IPS DF 6.9 (cell line): ENCODE measurements at regions not wholly inside any gene's neighbourhood (a gene's known extent, or its start where the extent isn't known, plus 50 kb on each side); places are given as distances from the start of the nearest gene placed in this dataset.
"Not testable (repeated sequence)": the region's sequence is repeated elsewhere in the genome, so short reads cannot be mapped to it uniquely, and the experiment has no call there.

ENCODE experiments used
- DNase-seq: peaks from one replicate; pipeline ENCODE4 v3.0.0-alpha.2; 2013; ENCODE audit warnings: low read depth, low spot score
- H3K27ac ChIP-seq: one replicate; pipeline ENCODE4 v1.5.1; 2013; ENCODE audit warnings: low read length, control low read depth
- H3K27me3 ChIP-seq: 2 replicates; pipeline ENCODE4 v1.6.1; 2013; ENCODE audit warnings: mild to moderate bottlenecking, low read length; ENCODE audit not compliant: control insufficient read depth, insufficient read depth
- H3K36me3 ChIP-seq: 2 replicates; pipeline ENCODE4 v1.6.1; 2013; ENCODE audit warnings: low read length; ENCODE audit not compliant: control insufficient read depth, insufficient read depth
- H3K4me1 ChIP-seq: 2 replicates; pipeline ENCODE4 v1.6.1; 2013; ENCODE audit warnings: low read length; ENCODE audit not compliant: control insufficient read depth, insufficient read depth
- H3K4me3 ChIP-seq: 2 replicates; pipeline ENCODE4 v1.5.1; 2013; ENCODE audit warnings: mild to moderate bottlenecking, low read length
- H3K9me3 ChIP-seq: 2 replicates; pipeline ENCODE4 v1.6.1; 2013; ENCODE audit warnings: low read length, inconsistent platforms; ENCODE audit not compliant: control insufficient read depth, insufficient read depth
- WGBS: extraction: QIAGEN DNeasy Blood & Tissue Kit; methylation state at CpG from one replicate; pipeline ENCODE4 v1.1.7; 2013; ENCODE audit warnings: mixed read lengths, missing lambda C conversion rate; ENCODE audit not compliant: insufficient read length, insufficient coverage; 5-methylcytosine and 5-hydroxymethylcytosine counted together

DNA sequence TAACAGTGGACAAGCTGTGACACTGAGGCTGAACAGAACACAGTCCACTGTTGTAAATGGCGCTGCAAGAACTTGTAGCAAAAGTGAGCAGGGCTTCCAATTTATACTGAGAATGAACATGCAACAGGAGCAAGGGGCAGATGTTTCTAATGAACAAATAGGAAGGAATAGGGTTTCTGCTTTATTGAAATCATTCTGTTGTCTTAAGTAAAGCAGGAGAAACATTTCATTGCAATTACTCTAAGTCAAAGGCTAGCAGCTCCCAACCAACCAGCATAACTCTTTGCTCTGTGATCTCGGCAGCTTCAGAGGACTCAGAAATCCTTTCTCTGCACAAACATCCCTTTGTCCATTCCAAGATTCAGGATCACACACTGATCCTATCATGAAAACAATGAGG is 236.2 kb upstream of the PRSS58 start:
- H3K27me3 ChIP-seq, result no peaks in the 10 kb centered on the region
- no CpG with 5 or more reads among the region's 2 CpGs for WGBS
- H3K4me1 ChIP-seq, result no peaks in the 10 kb centered on the region
- no peaks in the 10 kb centered on the region for H3K36me3 ChIP-seq
- H3K4me3 ChIP-seq, result no peak overlapping the region
- no peak for DNase-seq
- no peak overlapping the region for H3K27ac ChIP-seq
- H3K9me3 ChIP-seq, result no peaks in the 10 kb centered on the region

DNA sequence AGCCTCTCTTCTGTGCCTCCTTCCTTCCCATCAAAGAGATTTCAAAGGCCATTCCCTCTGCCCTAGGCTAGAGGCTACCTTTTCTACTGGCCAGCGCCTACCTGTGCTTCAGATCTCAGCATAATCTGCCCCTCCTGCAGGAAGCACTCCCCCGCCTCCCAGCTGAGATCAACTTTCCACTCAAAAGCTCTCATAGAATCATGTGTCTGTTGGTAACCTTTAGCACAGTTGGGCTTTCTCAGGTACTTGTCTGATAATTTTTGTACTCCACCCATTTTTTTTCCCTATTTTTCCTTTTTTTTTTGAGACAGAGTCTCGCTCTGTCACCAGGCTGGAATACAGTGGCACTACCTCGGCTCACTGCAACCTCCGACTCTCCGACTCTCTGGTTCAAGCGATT is 231.0 kb upstream of the PRSS58 start:
- H3K27ac ChIP-seq, result no peak overlapping the region
- no peak for DNase-seq
- H3K4me1 ChIP-seq, result no peaks in the 10 kb centered on the region
- no peaks in the 10 kb centered on the region for H3K9me3 ChIP-seq
- H3K36me3 ChIP-seq, result no peaks in the 10 kb centered on the region
- WGBS, result no CpG with 5 or more reads among the region's 7 CpGs
- H3K27me3 ChIP-seq, result no peaks in the 10 kb centered on the region
- no peak overlapping the region for H3K4me3 ChIP-seq

GRCh38 chr7:142488036-142488633 is 230.3 kb upstream of the PRSS58 start:
- no peak overlapping the region for H3K4me3 ChIP-seq
- H3K4me1 ChIP-seq, result no peaks in the 10 kb centered on the region
- WGBS, result no CpG with 5 or more reads among the region's 10 CpGs
- H3K27ac ChIP-seq, result no peak overlapping the region
- DNase-seq, result no peak
- no peaks in the 10 kb centered on the region for H3K9me3 ChIP-seq
- H3K27me3 ChIP-seq, result no peaks in the 10 kb centered on the region
- no peaks in the 10 kb centered on the region for H3K36me3 ChIP-seq

- DNase-seq, H3K4me1 ChIP-seq, H3K36me3 ChIP-seq, H3K4me3 ChIP-seq, H3K27me3 ChIP-seq, H3K27ac ChIP-seq, H3K9me3 ChIP-seq: not testable (repeated sequence)
- no CpG with 5 or more reads among the region's 4 CpGs for WGBS
These were observed 229.7 kb upstream of the PRSS58 start for GRCh38 chr7:142487565-142487964.

- Histone ChIP-seq H3K4me1 (no peaks in the 10 kb centered on the region), H3K27ac (no peak overlapping the region), H3K27me3 (no peaks in the 10 kb centered on the region), H3K4me3 (no peak overlapping the region), H3K9me3 (no peaks in the 10 kb centered on the region), H3K36me3 (no peaks in the 10 kb centered on the region)
- no CpG with 5 or more reads among the region's 4 CpGs for WGBS
- no peak for DNase-seq
These were observed 229.3 kb upstream of the PRSS58 start for GRCh38 chr7:142487124-142487523.

GRCh38 chr7:142485617-142486226 is 227.9 kb upstream of the PRSS58 start:
- H3K27me3 ChIP-seq, result no peaks in the 10 kb centered on the region
- peak; percentile 25 for DNase-seq
- no peaks in the 10 kb centered on the region for H3K4me1 ChIP-seq
- H3K4me3 ChIP-seq, result no peak overlapping the region
- no peaks in the 10 kb centered on the region for H3K36me3 ChIP-seq
- H3K27ac ChIP-seq, result no peak overlapping the region
- H3K9me3 ChIP-seq, result no peaks in the 10 kb centered on the region
- no CpG with 5 or more reads among the region's 7 CpGs for WGBS

GRCh38 chr7:142483659-142484317 is 225.9 kb upstream of the PRSS58 start:
- no peaks in the 10 kb centered on the region for H3K4me1 ChIP-seq
- H3K27me3 ChIP-seq, result no peaks in the 10 kb centered on the region
- WGBS, result no CpG with 5 or more reads among the region's 5 CpGs
- H3K4me3 ChIP-seq, result no peak overlapping the region
- H3K27ac ChIP-seq, result no peak overlapping the region
- DNase-seq, result no peak
- H3K36me3 ChIP-seq, result no peaks in the 10 kb centered on the region
- H3K9me3 ChIP-seq, result no peaks in the 10 kb centered on the region

- Histone ChIP-seq H3K4me3 (no peak overlapping the region), H3K36me3 (no peaks in the 10 kb centered on the region), H3K9me3 (no peaks in the 10 kb centered on the region), H3K27me3 (no peaks in the 10 kb centered on the region), H3K4me1 (0 out of 2 replicates have a peak, but pooled peaks cover 2% of the 10 kb centered on the region), H3K27ac (no peak overlapping the region)
- WGBS, result no CpG with 5 or more reads among the region's 9 CpGs
- peak; percentile 47 for DNase-seq
These were observed 225.2 kb upstream of the PRSS58 start for GRCh38 chr7:142482891-142483658.

DNA sequence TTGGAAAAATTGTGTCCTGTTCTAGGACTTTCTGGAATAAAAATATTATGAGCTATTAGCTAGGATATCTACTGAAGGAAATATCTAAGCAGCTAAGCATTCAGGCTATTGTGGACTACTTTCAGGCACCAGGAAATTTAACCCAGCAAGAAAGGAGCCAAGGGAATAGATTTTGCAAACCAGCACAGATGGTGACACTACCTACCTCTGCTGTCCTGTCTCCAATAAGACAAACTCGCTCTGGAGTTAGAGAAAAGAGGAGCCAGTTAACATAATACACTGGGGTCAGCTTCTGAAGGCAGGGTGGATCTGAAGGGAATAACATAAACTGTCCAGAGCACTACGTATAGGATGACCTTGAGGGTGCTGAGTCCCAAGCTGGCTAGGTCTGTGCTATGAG is 223.7 kb upstream of the PRSS58 start:
- H3K27me3 ChIP-seq, result no peaks in the 10 kb centered on the region
- no peak for DNase-seq
- H3K4me1 ChIP-seq, result 0 out of 2 replicates have a peak, but pooled peaks cover 2% of the 10 kb centered on the region
- H3K36me3 ChIP-seq, result no peaks in the 10 kb centered on the region
- H3K4me3 ChIP-seq, result no peak overlapping the region
- H3K9me3 ChIP-seq, result no peaks in the 10 kb centered on the region
- WGBS, result no CpG with 5 or more reads among the region's 2 CpGs
- no peak overlapping the region for H3K27ac ChIP-seq

- no peaks in the 10 kb centered on the region for H3K9me3 ChIP-seq
- H3K27ac ChIP-seq, result no peak overlapping the region
- H3K4me1 ChIP-seq, result 0 out of 2 replicates have a peak, but pooled peaks cover 2% of the 10 kb centered on the region
- H3K27me3 ChIP-seq, result no peaks in the 10 kb centered on the region
- no peaks in the 10 kb centered on the region for H3K36me3 ChIP-seq
- DNase-seq, result peak; percentile 45
- WGBS, result no CpG with 5 or more reads among the region's 9 CpGs
- no peak overlapping the region for H3K4me3 ChIP-seq
These were observed 220.8 kb upstream of the PRSS58 start for GRCh38 chr7:142478479-142479220.
